ENCODE measurements at regions not wholly inside any gene's neighbourhood (a gene's known extent, or its start where the extent isn't known, plus 50 kb on each side); places are given as distances from the start of the nearest gene placed in this dataset.

DNA sequence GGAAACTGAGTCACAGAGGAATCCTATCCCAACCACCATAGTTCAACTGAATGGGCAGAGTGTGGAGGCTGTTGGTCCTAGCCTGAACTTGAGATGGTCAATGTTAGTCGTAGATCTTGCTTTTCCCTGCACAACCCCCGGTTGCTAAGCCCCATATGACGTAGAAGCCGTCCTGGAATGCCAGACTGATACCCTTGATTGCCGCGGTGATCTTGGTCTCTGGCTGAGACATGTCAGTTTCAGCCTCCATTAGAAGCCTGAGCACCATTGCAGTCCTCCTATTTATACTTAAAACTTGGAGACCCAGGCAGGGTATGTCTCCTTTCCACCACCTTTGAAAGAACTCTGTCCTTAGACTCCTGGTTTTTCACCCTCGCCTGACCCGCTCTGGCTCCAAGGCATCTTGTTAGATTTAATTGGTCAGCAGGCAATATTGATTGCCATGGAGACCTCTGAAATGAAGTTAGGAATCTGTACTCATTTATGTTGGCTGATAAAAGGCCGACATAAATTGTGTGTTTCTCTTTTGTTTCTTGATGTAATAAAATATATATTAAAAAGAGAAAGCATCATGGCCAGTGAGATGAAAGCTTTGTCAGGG, 53.4 kb downstream of the RPLP1 start:
- no peak for DNase-seq

DNA sequence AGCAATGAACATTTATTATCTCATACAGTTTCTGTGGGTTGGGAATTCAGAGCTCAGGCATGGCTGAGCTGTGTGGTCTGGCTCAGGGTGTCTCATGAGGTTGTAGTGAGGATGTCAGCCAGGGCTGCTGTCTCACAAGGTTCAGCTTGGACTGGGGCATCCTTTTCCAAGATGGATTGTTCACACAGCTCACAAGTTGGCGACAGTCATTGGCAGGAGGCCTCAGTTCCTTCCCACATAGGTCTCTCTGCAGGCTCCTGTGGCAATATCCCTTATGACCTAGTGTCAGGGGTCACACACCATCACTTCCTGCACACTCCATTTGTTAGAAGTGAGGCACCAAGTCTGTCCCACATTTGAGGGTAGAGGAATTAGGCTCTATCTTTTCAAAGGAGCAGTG, 56.0 kb downstream of the RPLP1 start:
- no peak for DNase-seq

DNA sequence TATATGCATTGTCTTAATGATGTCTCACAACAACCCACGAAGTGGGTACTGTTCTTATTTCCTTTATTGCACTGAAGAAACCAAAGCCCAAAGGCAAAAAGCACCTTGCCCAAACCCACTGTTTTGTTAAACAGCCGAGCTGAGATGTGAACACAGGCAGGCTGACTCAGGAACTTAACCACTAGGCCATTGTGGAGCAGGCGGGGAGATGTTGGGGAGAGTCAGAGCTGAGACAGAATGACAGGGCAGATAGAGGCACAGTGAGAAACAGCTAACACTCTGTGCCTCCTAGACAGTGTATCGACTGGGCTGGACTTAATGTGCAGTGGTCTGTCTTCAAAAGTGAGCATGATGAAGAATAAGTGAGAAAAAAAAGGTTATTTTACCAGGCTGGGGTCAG, 56.5 kb downstream of the RPLP1 start:
- peak; percentile 68 for DNase-seq

DNA sequence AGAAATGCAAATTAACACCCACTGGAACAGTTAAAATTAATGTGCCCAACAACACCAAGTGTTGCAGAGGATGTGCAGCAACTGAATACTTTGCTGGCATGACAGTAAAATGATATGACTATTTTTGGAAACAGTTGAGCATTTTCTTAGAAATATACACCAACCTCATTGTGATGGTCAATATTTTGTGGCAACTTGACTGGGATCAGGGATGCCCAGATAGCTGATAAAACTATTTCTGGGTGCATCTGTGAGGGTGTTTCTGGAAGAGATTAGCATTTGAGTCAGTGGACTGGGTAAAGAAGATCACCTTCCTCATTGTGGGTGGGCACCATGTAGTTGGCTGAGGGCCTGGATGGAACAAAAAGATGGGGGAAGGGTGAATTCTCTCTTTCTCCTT, 57.9 kb downstream of the RPLP1 start:
- peak; percentile 91 for DNase-seq

DNA sequence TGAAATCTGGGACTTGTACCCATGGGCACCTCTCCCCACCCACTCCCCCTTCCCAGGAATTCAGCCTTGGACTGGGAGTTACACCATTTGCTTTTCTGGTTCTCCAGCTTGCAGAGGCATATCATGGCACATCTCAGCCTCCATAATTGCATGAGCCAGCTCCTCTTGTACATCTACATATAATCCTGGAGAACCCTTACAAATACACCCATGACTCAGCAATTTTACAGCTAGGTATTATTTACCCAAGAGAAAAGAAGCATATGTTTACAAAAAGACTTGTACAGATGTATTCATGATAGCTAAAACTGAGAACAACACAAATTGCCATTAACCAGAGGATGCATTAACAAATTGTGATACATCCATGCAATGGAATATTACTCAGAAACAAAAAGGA, 58.4 kb downstream of the RPLP1 start:
- DNase-seq, result peak; percentile 54

DNA sequence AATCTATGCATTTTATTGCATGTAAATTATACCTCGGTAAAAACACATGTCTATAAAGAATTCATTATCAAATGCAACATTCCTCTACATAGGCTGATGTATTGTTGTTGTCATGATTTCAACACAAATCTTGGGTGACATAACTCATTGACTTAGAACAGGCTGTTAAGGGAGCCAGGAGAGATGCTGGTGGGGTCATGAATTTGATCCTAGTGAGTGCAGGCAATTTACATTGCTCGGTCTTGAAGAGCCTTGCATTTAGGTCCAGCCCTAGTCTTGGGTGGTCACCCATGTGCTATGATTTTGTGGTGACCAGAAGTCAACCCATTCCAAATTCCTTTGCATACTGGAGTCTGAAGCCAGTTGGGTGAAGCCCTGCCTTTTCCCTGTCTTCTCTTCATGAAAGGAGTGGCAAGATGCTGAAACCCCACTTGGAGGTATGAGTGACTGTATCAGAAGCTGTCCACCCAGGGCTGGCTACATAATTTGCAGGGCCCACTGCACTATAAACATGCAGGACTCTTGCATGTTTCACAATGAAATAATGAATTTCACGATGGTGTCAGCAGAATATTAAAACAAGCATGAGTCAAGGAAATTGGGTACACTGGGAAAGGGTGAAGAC, 59.2 kb downstream of the RPLP1 start:
- no peak for DNase-seq

DNA sequence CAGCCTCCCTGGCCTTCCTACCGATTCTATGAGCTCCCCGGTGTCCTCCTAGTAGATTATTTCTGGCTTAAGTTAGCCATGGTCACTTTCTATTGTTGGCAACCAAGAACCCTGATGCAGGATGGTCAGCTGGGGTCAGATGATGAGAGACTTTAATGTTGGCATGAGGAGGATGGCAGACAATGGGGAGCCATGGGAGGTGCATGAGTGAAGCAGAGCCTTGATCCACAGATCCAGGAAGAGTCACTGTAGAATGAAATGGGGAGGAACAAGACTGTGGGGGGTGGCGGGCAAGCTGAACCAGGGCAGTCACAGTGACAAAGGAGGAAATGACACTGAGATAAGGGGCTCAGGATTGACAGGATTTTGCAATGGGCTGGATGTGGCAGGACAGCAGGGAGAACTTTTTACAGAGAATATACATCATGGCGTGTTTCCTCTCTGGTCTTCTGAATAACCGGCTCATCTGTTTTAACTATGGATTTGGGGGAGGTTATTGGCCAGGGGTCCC, 60.9 kb downstream of the RPLP1 start:
- DNase-seq, result peak; percentile 65

DNA sequence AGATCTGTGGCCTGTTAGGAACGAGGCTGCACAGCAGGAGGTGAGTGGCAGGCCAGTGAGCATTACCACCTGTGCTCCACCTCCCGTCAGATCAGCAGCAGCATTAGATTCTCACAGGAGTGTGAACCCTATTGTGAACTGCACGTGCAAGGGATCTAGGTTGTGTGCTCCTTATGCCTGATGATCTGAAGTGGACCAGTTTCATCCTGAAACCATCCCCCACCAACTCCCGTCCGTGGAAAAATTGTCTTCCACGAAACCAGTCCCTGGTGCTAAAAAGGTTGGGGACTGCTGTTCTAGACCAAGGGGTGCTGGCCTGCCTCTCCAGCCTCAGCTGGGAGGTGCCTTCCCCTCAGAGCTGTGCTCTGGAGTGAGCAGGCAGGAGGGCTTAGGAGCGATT, 61.4 kb downstream of the RPLP1 start:
- DNase-seq, result no peak

DNA sequence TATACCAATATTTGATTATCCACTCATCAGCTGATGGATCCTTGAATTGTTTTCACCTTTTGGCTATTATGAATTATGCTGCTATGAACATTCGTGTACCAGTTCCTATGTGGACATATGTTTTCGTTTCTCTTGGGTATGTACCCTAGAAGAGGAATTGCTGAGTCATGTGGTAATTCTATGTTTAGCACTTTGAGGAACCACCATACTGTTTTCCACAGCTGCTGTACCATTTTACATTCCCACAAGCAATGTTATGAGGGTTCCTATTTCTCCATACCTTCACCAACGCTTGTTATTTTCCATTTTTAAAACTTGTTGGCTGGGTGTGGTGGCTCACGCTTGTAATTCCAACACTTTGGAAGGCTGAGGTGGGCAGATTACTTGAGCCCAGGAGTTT, 62.9 kb downstream of the RPLP1 start:
- peak; percentile 13 for DNase-seq

DNA sequence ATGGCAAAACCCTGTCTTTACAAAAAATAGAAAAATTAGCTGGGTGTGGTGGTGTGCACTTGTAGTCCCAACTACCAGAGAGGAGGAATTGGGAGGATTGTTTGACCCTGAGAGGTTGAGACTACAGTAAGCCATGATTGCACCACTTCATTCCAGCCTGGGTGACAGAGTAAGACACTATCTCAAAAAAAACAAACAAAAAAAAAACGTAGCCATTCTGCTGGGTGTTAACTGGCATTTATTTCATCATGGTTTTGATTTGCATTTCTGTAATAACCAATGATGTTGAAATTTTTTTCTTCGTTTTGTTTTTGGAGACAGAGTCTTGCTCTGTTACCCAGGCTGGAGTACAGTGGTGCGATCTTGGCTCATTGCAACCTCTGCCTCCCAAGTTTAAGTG, 63.3 kb downstream of the RPLP1 start:
- DNase-seq, result no peak

DNA sequence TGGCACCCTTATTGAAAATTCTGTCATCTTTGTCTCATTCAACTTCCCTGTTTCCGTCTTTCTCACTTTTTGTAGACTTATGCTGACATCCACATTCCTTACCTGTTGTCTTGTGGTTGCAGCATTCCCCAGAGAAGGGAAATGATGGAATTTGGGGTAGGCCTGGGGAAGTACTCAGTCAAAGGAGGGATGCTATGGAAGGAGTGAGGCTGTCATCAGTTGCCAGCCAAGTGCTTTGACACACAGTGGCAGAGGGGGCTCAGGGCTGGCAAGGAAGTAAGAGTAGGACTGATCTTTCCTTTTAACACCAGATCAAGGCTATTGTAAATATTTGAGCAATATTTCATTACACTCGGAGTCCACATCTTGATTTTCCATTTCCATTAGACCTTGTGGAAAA, 64.4 kb downstream of the RPLP1 start:
- DNase-seq, result no peak

DNA sequence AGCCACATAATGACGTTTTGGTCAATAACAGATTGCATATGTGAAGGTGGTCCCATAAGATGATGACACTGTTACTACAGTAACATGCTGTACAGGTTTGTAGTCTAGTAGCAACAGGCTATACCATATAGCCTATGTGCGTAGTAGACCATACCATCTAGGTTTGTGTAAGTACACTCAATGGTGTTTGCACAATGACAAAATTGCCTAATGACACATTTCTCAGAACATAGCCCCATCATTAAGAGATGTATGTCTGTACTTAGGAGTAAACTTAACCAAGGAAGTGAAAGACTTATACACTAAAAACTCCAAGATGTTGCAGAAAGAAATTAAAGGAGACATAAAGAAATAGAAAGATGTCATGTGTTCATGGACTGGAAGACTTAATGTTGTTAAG, 66.2 kb downstream of the RPLP1 start:
- DNase-seq, result no peak

DNA sequence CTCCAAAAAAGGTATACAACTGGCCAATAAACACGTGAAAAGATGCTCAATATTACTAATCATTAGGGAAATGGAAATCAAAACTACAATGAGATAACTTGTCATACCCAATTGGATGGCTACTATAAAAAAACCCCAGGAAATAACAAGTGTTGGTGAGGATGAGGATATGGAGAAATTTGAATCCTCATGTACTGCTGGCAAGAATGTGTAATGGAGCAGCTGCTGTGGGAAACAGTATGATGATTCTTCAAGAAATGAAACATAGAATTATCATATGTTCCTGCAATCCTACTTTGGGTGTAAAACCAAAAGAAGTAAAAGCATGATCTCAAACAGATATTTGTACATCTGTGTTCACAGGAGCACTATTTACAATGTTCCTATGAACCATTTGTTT, 67.4 kb downstream of the RPLP1 start:
- DNase-seq, result no peak

DNA sequence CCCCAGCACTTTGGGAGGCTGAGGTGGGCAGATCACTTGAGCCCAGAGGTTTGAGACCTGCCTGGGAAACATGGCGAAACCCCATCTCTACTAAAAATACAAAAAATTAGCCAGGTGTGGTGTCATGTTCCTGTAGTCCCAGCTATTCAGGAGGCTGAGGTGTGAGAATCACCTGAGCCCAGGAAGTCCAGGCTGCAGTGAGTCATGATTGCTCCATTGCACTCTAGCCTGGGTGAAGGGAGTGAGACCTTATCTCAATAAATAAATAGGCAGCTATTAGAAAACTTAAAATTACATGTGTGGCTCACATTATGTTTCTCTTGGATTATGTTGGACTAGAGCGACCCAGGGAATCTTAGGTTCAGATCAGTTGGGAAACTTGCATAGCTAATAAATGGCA, 69.7 kb downstream of the RPLP1 start:
- no peak for DNase-seq

DNA sequence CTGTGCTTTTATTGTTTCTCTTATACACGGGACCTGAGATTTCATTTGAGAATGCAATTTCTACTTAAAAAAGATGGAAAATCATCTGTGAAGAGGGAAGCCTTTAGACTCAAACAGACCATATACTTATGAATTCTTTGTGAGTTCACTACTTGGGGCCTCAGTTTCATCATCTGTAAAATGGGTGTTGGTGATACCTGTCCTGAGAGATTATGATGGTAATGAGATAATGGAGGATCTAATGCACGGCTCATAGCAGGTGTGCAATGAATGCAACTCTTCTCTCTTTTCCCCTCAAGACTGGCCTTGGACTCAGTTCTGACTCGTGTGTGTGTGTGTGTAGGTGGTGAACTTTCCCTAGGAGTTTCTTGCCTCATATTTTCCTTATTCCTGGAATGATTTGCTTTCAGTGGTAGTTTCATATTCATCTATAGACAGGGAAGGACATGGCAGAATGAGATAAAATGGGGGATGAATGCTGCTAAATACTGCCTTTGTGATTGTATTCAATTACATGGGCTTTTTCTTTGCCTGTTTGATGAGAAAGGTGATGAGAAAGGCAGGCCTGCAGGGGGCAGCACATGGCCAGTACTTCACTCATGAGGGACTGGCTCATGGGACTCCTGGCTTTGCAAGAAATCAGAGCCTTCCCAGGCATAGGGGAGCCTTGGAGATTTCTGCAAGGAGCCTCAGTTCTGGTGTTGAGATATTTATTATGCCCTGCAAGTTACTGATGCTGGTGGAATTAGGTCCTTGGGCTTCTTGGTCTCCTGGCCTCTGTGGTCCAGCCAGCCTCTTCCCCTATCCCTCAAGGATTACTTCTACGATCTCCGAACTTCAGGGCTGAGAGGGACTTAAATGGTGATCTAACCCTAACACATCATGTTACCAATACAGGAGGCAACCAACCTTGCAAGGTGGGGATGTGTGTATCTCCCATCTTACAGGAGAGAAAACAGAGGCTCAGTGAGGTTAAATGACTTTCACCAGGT, 70.7 kb downstream of the RPLP1 start:
- DNase-seq, result peak; percentile 79

DNA sequence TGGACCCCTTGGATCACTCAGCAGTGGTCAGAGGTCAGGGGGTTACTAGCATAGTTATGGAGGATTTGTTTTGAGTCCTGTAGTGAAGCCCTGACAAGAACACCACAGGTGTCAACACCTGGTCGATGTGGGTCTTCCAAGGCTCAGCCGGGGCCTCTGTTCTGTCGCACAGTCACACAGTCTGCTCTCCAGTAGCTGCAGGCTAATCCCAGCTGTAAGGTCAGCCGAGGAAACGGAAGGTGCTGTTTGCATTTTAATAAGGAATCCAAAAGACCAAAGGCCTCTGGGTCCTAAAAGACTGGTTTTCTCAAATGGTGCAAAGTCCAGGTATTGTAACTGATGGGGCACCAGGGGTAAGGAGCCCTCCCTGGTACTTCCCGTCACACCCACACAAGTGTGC, 71.7 kb downstream of the RPLP1 start:
- no peak for DNase-seq

DNA sequence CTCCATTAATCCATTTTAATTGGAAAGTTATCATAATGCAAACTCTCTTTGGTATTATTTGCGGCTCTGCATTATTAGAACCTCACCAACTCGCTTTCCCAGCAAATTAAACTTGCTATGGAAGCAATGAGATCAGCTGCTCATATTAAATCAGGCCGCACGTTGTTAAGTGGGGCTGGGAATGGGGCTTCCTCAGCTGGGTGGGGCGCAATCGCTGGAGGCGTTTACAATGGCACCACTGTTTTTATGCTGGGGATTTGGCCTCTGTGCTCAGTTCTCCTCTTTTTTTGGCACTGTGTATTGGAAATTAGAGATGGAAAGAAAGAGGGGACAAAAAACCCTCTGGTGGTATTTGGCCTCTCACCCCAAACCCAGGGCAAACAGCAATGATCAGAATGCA, 72.2 kb downstream of the RPLP1 start:
- no peak for DNase-seq

DNA sequence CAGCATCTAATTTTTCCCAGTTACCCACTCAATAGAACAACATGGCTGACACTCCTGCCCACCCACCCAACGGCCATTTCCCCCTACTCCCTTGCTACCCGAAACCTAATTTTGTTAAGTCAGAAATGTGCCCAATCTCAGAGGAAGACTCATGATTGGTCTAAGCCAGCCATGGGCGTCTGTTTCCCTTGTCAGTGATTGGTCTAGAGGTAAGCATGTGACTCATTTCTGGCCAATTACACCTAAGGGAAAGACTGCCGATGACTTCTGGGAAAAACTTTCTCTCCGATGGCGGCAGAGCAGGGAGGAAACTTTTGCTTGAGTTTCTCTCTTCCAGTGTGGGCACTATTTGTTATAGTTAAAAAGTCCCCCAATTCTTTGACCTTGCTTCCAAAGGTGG, 72.9 kb downstream of the RPLP1 start:
- DNase-seq, result no peak

DNA sequence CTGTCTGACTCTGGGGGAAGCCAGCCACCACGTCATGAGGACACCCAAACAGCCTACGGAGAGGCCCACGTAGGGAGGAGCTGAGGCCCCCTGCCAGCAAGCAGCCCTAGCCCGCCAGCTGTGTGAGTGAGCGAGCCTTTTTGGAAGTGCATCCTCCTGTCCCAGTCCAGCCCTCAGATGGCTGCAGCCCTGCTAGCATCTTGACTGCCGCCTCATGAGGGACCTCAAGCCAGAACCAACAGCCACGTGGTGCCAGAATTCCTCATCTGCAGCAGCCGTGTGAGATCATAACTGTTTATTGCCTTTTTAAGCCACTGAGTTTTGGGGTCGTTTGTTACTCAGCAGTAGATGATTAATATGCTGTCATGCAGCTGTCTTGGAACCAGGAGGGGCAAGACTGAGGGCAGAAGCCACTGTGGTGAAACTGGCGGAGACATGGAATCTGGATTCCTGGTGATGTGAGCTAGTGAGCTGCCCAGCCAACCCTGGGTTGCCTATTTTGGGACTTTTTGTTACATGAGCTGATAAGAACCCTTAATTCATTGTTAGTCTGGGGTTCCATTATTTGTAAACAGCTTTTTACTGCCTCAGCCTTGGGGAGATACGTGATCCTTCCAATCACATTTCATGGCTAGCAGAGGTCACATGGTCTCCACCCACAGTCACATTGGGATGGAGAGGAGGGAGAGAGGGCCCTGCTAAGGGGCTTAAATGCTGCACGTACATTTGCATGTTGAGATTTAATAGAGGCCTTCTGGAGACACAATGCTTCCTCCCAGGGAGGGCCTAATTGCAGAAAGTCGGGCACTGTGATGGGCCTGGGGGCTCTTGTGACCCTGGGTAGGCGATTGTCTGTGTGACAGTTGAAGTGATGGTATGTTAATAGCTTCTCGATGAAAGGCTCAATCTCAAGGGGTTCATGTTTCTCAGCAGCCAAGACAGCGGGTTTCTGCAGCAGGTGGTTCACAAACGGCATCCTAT, 73.8 kb downstream of the RPLP1 start:
- no peak for DNase-seq

DNA sequence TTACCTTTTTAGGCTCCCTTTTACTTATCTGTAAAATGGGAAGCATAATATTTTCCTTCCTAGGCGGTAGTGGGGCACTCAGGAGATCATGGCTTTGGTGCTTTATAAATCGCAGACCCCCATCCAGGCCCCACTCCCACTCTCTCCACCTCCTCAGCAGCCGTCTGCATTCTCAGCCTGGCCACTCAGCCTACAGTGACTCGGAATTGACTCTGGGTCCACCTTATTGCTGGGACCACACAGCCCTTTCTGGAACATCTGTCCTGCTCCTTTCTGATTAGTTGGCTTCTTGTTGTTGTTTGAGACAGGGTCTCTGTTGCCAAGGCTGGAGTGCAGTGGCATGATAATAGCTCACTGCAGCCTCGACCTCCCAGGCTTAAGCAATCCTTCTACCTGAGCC, 76.5 kb downstream of the RPLP1 start:
- DNase-seq, result no peak

DNA sequence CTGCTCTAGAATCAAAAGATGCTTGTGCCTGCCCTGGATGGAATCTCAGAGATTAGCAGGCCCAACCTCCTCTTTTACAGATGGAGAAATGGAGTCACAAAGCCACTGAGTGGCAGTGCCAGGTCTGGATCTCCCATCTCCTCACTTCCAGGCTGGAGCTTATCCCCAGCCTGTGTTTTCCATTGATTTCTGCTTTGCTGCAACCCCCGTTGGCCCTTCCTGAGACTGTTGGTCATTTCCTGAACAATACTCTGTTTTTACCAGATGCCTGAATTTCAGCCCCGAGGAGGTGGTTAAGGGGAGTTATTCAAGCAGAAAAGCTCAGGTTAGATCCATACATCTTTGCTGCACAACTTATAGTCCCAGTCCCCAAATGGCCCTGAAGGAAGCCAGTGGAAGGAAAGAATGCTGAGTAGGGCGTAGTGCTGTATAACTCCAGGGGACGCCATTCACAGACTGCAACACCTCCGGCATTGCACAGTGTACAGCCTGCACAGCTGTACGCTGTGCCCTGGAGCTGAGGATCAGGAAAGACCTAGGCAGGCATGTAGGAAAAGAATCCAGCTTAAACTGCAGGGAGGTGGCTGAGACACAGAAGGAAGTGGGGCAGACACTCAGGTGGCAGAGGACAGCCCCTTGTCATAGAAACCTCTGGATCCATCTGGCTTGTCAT, 77.5 kb downstream of the RPLP1 start:
- DNase-seq, result no peak
